Activated T-cell treated with anti-CD3 and anti-CD28 coated beads, Interleukin-2, amount 50 U/mL, for 48 hours (primary cell): ENCODE measurements at regions not wholly inside any gene's neighbourhood (a gene's known extent, or its start where the extent isn't known, plus 50 kb on each side); places are given as distances from the start of the nearest gene placed in this dataset.
A peak's percentile ranks its signal among the peaks of the same experiment; 100 is the strongest.
"Not testable (repeated sequence)": the region's sequence is repeated elsewhere in the genome, so short reads cannot be mapped to it uniquely, and the experiment has no call there.

ENCODE experiments used
- DNase-seq, 2 experiments: peaks; one replicate each; pipeline ENCODE4 v3.0.0-alpha.2; 2020

DNA sequence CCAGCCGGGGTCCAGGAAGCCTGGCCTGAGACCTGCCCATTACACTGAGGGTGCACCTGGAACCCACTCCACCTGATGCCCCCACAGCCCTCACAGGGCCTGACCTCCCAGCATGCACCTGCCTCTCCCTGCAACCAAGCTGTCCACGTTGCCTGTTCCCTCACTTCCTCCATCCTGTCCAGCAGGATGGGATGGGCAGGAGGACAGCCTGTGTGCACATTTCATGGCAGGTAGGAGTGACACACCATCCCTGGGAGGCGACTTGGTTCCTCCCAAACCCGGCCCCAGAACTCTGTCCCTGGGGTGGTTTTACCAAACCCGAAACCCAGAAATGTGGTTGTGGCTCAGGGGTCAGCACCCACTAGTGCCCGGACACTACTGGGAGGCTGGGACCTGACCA lies 203.8 kb upstream of the ZNF519 start:
- not testable (repeated sequence) for DNase-seq

DNA sequence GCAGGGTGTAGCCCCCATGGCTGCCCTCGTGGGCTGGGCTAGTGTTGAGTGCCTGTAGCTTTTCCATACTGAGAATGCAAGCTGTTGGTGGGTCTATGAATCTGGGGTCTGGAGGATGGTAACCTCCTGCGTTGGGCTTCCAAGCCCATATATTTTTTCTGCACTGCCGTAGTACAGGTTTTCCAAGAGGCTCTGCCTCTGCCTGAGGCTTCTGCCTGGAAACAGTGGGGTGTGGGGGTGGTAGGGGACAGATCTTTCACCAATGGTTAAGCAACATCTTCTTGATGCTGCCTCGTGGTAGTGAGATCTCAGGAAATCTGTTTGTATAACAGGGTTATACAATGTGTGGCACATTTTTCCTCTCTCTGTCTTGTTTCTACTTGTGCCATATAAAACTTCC lies 189.0 kb upstream of the ZNF519 start:
- DNase-seq: not testable (repeated sequence)

DNA sequence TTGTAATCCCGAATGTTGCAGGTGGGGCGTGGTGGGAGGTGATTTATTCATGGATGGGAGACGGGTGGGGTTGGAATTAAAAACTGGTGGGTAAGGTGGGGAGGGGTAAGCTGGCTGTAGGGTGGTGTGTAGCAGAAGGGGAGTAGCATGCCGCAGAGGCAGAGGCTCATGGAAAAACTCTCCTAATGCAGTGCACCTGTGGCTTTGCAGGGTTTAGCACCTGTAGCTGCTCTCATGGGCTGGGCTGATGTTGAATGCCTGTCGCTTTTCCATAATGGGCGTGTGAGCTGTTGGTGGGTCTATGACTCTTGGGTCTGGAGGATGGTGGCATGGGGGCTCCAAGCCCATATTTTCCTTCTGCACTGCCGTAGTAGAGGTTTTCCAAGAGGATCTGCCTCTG lies 169.0 kb upstream of the ZNF519 start:
- not testable (repeated sequence) for DNase-seq

DNA sequence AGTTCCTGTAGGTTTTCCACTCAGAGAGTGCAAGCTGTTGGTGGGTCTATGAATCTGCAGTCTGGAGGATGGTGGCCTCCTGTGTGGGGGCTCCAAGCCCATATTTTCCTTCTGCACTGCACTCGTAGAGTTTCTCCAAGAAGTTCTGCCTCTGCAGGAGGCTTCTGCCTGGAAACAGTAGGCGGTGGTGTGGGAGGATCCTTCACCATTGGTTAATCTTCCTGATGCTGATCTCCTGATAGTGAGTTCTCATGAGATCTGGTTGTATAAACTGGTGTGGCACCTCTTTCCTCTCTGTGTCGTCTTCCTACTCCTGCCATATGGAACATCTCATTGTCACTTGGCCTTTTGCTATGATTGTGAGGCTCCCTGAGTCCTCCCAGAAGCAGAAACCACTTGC lies 162.8 kb upstream of the ZNF519 start:
- DNase-seq: not testable (repeated sequence)

DNA sequence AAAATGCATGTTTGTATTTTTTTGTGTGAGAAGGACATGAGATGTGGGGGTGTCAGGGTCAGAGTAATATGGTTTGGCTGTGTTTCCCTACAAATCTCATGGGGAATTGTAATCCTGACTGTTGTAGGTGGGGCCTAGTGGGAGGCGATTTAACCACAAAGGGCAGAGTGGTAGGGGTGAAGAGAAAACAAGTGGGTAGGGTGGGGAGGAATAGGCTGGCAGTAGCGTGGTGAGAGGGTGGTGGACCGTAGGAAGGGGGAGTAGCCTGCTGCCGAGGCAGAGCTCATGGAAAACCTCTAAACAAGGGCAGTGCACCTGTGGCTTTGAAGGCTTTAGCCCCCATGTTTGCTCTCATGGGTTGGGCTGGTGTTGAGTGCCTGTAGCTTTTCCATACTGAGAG lies 152.8 kb upstream of the ZNF519 start:
- no peak for DNase-seq

DNA sequence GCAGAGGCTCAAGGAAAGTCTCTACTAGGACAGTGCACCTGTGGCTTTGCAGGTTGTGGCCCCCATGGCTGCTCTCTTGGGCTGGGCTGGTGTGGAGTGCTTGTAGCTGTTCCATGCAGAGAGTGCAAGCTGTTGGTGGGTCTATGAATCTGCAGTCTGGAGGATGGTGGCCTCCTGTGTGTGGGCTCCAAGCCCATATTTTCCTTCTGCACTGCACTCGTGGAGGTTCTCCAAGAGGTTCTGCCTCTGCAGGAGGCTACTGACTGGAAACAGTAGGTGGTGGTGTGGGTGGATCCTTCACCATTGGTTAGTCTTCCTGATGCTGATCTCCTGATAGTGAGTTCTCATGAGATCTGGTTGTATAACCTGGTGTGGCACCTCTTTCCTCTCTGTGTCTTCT lies 143.2 kb upstream of the ZNF519 start:
- DNase-seq: not testable (repeated sequence)

DNA sequence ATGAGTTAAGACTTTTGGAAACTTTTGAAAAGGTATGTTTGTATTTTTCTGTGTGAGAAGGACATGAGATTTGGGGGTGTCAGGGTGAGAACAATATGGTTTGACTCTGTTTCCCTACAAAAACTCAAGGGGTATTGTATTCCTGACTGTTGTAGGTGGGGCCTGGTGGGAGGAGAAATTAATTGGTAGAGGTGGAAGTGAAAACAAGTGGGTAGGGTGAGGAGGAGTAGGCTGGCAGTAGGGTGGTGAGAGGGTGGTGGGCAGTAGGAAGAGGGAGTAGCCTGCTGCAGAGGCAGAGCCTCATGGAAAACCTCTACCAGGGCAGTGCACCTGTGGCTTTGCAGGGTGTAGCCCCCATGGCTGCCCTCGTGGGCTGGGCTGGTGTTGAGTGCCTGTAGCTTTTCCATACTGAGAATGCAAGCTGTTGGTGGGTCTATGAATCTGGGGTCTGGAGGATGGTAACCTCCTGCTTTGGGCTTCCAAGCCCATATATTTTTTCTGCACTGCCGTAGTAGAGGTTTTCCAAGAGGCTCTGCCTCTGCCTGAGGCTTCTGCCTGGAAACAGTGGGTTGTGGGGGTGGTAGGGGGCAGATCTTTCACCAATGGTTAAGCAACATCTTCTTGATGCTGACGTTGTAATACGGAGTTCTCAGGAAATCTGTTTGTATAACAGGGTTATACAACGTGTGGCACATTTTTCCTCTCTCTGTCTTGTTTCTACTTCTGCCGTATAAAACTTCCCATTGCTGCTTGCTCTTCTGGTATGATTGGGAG lies 133.6 kb upstream of the ZNF519 start:
- not testable (repeated sequence) for DNase-seq

DNA sequence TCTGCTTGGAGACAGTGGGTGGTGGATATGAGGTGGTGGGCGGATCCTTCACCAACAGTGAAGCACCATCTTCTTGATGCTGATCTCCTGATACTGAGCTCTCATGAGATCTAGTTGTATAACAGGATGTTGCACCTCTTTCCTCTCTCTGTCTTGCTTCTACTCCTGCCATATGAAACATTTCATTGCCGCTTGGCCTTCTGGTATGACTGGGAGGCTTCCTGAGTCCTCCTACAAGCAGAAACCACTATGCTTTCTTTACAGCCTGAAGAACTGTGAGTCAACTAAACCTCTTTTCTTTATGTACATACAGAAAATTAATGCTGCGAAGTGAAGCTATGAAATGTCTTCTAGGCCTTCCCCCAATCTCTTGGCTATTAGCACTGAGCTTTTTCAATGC lies 130.6 kb upstream of the ZNF519 start:
- DNase-seq: not testable (repeated sequence)

DNA sequence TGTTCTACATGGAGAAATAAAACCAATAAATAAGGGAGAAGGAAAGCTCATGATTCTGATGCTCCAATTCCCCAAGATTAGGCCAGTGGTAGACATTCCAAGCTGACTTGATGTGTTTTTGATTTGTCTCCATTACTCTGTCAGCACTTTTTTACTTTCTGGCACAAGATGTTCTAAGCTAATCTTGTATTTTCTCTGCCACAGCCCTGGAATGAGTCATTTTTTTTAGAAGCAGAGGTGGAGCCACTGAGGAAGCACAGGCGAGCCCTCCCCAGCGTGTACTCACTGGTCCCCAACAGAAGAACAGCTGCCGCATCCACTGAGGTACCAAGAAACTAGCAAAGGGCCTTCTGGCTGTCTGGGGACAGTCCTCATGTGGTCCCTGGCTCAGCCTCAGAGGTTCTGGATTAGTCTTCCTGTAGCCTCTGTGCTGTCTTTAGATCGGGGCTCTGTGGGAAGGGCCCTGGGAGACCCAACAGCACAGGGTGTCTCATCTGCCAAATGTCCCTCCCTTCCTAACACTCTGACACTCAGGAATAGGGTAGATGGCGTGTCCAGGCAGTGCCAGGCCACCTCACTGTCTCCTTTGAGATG lies 117.9 kb upstream of the ZNF519 start:
- not testable (repeated sequence) for DNase-seq

DNA sequence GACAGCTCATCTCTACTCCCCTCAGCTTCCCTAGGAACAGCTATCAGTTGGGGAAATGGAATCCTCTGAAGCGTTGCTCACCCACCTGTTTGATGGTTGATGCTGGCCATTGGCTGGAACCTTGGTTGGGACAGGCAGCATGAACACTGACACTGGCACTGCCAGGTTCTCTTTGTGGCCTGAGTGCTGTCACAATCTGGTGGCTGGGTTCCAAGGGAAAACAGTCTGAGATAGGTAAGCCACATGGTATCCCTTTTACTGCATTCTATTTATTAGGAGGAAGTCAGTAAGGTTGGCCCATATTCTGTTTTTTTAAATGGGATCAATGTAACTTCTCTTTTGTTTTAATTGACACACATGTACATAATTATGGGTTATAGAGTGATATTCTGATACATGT lies 107.0 kb upstream of the ZNF519 start:
- DNase-seq: not testable (repeated sequence)

DNA sequence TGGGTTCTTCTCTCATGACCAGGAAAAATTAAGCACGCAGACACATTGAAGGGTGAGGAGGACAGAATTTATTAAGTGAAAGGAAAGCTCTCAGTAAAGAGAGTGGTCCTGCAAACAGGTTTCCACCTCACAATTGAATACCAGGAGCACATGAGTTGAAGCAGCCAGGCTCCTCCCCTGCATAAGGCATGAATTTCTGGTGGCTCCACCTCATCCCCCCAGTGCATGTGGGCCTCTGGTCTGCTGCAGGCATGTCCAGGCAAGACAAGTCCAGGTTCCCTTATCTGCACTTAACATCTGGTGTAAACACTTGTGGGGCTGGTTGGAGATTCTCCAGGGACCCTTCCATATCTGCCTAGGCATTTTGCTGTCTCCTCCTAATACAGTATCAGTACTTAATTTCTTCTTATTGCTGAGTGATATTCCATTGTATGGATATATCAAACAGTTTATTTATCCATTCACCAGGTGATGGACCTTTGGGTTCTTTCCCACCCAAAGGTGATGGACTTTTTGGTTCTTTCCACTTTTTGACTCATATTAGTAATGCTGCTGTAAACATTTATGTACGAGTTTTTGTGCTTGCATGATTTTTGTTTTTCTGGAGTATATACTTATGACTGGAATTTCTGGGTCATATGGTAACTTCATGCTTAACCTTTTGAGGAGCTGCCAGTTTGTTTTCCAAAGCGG lies 104.3 kb upstream of the ZNF519 start:
- not testable (repeated sequence) for DNase-seq

DNA sequence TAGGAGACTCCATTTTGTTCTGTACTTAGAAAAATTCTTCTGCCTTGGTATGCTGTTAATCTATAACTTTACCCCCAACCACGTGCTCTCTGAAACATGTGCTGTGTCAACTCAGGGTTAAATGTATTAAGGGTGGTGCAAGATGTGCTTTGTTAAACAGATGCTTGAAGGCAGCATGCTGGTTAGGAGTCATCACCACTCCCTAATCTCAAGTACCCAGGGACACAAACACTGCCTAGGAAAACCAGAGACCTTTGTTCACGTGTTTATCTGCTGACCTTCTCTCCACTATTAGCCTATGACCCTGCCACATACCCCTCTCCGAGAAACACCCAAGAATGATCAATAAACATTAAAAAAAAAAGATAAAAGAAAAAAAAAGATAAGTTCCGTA lies 93.0 kb upstream of the ZNF519 start:
- not testable (repeated sequence) for DNase-seq

DNA sequence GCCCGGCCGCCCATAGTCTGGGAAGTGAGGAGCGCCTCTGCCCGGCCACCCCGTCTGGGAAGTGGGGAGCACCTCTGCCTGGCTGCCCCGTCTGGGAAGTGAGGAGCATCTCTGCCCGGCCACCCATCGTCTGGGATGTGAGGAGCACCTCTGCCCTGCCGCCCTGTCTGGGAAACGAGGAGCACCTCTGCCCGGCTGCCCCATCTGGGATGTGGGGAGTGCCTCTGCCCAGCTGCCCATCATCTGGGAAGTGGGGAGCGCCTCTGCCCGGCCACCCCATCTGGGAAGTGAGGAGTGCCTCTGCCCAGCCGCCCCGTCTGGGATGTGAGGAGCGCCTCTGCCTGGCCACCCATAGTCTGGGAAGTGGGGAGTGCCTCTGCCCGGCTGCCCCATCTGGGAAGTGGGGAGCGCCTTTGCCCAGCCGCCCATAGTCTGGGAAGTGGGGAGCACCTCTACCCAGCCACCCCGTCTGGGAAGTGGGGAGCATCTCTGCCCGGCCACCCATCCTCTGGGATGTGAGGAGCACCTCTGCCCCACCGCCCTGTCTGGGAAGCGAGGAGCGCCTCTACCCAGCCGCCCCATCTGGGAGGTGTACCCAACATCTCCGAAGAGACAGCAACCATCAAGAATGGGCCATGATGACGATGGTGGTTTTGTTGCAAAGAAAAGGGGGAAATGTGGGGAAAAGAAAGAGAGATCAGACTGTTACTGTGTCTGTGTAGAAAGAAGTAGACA lies 92.5 kb upstream of the ZNF519 start:
- DNase-seq: not testable (repeated sequence)

DNA sequence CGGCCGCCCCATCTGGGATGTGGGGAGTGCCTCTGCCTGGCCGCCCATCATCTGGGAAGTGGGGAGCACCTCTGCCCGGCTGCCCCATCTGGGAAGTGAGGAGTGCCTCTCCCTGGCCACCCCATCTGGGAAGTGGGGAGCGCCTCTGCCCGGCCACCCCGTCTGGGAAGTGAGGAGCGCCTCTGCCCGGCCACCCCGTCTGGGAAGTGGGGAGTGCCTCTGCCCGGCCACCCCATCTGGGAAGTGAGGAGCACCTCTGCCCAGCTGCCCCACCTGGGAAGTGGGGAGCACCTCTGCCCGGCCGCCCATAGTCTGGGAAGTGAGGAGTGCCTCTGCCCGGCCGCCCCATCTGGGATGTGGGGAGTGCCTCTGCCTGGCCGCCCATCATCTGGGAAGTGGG lies 91.7 kb upstream of the ZNF519 start:
- not testable (repeated sequence) for DNase-seq

DNA sequence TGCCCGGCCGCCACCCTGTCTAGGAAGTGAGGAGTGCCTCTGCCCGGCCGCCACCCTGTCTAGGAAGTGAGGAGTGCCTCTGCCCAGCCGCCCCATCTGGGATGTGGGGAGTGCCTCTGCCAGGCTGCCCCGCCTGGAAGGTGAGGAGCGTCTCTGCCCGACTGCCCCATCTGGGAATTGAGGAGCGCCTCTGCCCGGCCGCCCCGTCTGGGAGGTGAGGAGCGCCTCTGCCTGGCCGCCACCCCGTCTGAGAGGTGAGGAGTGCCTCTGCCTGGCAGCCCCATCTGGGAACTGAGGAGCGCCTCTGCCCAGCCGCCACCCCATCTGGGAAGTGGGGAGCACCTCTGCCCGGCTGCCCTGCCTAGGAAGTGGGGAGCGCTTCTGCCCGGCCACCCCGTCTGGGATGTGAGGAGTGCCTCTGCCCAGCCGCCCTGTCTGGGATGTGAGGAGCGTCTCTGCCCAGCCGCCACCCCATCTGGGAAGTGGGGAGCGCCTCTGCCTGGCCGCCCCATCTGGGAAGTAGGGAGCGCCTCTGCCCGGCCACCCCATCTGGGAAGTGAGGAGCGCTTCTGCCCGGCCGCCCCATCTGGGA lies 91.1 kb upstream of the ZNF519 start:
- DNase-seq: not testable (repeated sequence)

DNA sequence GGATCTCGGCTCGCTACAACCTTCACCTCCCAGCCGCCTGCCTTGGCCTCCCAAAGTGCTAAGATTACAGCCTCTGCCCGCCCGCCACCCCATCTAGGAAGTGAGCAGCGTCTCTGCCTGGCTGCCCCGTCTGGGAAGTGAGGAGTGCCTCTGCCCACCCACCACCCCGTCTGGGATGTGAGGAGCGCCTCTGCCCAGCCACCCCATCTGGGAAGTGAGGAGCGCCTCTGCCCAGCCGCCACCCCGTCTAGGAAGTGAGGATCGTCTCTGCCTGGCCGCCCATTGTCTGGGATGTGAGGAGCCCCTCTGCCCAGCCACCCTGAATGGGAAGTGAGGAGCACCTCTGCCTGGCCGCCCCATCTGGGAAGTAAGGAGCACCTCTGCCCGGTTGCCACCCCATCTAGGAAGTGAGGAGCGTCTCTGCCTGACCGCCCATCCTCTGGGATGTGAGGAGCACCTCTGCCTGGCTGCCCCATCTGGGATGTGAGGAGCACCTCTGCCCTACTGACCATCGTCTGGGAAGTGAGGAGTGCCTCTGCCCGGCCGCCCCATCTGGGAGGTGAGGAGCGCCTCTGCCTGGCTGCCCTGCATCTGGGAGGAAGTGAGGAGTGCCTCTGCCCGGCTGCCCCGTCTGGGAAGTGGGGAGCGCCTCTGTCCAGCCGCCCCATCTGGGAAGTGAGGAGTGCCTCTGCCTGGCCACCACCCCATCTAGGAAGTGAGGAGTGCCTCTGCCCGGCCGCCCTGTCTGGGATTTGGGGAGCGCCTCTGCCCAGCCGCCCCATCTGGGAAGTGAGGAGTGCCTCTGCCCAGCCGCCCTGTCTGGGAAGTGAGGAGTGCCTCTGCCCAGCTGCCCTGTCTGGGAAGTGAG lies 90.4 kb upstream of the ZNF519 start:
- DNase-seq: not testable (repeated sequence)

DNA sequence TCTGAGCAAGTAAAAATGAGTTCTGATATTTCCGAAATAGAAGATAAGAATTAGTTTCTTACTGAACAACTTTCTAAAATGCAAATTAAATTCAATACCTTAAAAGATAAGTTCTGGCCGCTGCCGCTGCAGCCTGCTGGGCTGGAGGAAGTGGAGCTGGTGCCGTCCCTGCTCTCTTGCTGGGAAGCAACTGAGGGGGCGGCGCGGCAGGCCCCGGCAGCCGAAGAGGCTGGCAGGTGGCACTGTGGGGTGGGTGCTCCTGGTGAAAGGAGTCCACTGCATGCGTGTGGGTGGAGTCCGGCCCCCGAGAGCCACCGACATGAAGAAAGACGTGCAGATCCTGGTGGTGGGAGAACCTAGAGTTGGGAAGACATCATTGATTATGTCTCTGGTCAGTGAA lies 89.5 kb upstream of the ZNF519 start:
- no peak for DNase-seq

DNA sequence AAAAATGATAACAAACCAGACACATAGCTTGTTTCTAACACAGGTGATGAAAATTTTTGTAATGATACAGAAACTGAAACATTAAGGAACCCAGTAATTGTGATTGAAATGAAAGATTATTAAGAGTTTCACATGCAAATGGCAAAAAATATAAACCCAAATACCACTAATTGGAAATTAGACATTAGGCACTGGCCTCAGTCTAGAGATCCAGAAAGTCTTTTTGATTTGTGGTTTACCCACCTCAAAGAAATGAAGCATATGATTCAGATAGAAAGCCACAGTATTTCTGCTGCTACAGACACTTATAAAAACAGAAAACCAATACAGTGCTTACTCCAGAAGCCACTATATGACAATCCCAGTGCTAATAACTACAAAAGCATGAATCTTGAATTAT lies 83.7 kb upstream of the ZNF519 start:
- not testable (repeated sequence) for DNase-seq

DNA sequence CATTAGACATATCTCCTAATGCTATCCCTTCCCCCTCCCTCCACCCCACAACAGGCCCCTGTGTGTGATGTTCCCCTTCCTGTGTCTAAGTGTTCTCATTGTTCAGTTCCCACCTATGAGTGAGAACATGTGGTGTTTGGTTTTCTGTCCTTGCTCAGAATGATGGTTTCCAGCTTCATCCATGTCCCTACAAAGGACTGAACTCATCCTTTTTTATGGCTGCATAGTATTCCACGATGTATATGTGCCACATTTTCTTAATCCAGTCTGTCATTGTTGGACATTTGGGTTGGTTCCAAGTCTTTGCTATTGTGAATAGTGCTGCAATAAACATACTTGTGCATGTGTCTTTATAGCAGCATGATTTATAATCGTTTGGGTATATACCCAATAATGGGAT lies 71.2 kb upstream of the ZNF519 start:
- not testable (repeated sequence) for DNase-seq

DNA sequence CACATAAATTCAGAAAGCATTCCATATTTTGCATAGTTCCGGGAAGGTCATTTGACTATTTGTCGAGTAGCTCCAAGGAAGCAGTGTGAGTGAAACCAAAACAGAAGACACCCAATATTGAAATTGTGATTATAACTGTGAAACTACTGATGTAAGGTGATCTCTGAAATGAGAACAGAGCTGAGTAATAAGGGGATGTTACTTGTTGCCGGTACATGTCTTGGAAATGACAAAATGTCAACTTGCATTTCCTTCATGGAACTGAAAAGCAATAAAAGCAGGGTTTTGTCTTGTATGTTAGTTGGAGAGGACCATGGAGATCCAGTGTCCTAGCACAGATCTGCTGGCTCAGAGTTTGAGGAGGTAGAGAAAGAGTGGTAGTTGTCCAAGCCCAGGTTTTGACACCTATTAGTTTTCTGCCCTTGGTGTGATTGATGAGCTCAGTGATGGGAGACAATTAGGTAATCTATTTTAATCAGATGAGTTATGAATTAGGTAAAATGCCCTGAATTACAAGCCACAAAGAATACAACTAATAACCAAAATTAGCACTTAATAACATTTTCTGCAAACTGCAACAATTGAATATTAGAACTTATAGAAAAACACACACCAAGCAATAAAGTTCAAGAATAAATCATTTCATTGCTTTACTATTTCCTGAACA lies 58.7 kb upstream of the ZNF519 start:
- DNase-seq: peak; percentile 31 to 35

DNA sequence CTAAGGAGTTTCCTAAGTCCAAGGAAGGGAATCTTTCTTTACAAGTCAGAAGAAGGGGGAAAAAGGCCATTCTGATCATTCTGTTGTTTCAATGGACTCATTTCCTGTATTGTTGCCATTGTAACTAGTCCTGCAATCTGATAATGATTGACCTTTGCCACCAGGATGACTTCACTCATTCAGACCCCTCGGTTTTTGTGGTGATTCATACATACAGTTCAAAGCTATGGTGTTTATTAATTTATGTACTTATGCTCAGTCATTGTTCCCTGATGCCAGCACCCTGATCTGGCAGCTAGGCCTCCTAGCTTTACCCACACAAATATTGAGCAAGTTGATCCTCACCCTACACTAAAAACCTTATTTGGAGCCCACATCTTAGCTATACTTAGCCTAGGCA lies 57.6 kb upstream of the ZNF519 start:
- DNase-seq: no peak
